ENCODE measurements at regions not wholly inside any gene's neighbourhood (a gene's known extent, or its start where the extent isn't known, plus 50 kb on each side); places are given as distances from the start of the nearest gene placed in this dataset.

DNA sequence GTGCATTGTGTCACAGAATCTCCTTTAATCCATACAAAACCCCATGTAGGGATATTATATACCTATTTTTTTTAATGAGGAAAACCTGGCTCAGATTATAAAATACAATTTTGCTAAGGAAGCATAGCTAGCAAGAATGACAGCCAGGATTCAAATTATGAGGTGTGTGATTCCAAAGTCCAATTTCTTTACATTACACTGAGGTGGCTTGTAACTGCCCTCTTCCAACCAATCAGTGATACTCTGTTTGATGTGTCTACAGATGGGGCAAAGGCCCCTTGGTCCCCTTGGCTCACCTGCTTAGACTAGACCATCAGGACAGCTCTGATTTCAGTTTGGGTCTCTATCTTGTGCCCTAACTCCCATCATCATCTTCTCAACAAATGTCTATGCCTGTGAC is 120.3 kb upstream of the ADAMTS9 start:
- TF ChIP-seq, protein P1, sequence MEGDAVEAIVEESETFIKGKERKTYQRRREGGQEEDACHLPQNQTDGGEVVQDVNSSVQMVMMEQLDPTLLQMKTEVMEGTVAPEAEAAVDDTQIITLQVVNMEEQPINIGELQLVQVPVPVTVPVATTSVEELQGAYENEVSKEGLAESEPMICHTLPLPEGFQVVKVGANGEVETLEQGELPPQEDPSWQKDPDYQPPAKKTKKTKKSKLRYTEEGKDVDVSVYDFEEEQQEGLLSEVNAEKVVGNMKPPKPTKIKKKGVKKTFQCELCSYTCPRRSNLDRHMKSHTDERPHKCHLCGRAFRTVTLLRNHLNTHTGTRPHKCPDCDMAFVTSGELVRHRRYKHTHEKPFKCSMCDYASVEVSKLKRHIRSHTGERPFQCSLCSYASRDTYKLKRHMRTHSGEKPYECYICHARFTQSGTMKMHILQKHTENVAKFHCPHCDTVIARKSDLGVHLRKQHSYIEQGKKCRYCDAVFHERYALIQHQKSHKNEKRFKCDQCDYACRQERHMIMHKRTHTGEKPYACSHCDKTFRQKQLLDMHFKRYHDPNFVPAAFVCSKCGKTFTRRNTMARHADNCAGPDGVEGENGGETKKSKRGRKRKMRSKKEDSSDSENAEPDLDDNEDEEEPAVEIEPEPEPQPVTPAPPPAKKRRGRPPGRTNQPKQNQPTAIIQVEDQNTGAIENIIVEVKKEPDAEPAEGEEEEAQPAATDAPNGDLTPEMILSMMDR (IDR thresholded peaks at IDR 0.05): no peak
- no peak for TF ChIP-seq POLR2AphosphoS5 (IDR thresholded peaks at IDR 0.05)

Data from transverse colon (tissue), 4 donors.